ENCODE measurements at regions not wholly inside any gene's neighbourhood (a gene's known extent, or its start where the extent isn't known, plus 50 kb on each side); places are given as distances from the start of the nearest gene placed in this dataset.
A peak's percentile ranks its signal among the peaks of the same experiment; 100 is the strongest.

- intact Hi-C loops (cut with DNase I), result no loop called here
- Histone ChIP-seq H3K4me3 (no peak overlapping the region), H3K27me3 (no peaks in the 10 kb centered on the region), H3K27ac (peak overlapping the region in 1 of 4 donors; percentile 23), H3K36me3 (replicated peaks in 1 of 2; ENCODE audit: insufficient read depth in 1 of 2, low read depth in 2 of 2) (no peaks in the 10 kb centered on the region), H3K9me3 (no peaks in the 10 kb centered on the region), H3K4me1 (no peaks in the 10 kb centered on the region)
- peak; percentile 52 for ATAC-seq
- TF ChIP-seq POLR2A (IDR thresholded peaks at IDR 0.05) (no peak), CTCF (IDR thresholded peaks at IDR 0.05) (no peak)
- WGBS, 2 donors, result 34 to 42% methylated on average over 4 of the region's 4 CpGs
- DNase-seq, result no peak
Measured at GRCh38 chr12:69036999-69037398, 104.0 kb upstream of the CPM start.

GRCh38 chr12:69039911-69040310 lies 106.9 kb upstream of the CPM start:
- H3K4me1 ChIP-seq, result no peaks in the 10 kb centered on the region
- H3K27me3 ChIP-seq, result no peaks in the 10 kb centered on the region
- 61 to 77% methylated on average over 2 of the region's 2 CpGs for WGBS, 2 donors
- intact Hi-C loops (cut with DNase I), result no loop called here
- TF ChIP-seq CTCF (IDR thresholded peaks at IDR 0.05) (no peak), POLR2A (IDR thresholded peaks at IDR 0.05) (no peak)
- no peaks in the 10 kb centered on the region for H3K9me3 ChIP-seq
- H3K27ac ChIP-seq, result peak overlapping the region in 1 of 4 donors; percentile 28
- DNase-seq, result no peak
- H3K4me3 ChIP-seq, result no peak overlapping the region
- ATAC-seq, result no peak
- no peaks in the 10 kb centered on the region for H3K36me3 ChIP-seq (replicated peaks in 1 of 2; ENCODE audit: insufficient read depth in 1 of 2, low read depth in 2 of 2)

- TF ChIP-seq CTCF (IDR thresholded peaks at IDR 0.05) (no peak), POLR2A (IDR thresholded peaks at IDR 0.05) (no peak)
- no peak for ATAC-seq
- intact Hi-C loops (cut with DNase I), result no loop called here
- H3K27me3 ChIP-seq, result no peaks in the 10 kb centered on the region
- WGBS, 2 donors, result 94 to 96% methylated on average over 6 of the region's 6 CpGs
- H3K4me3 ChIP-seq, result no peak overlapping the region
- H3K36me3 ChIP-seq (replicated peaks in 1 of 2; ENCODE audit: insufficient read depth in 1 of 2, low read depth in 2 of 2), result no peaks in the 10 kb centered on the region
- H3K27ac ChIP-seq, result no peak overlapping the region
- no peaks in the 10 kb centered on the region for H3K9me3 ChIP-seq
- H3K4me1 ChIP-seq, result no peaks in the 10 kb centered on the region
- DNase-seq, result no peak
Measured at GRCh38 chr12:69042557-69042956, 109.6 kb upstream of the CPM start.

- TF ChIP-seq CTCF (IDR thresholded peaks at IDR 0.05) (no peak), POLR2A (IDR thresholded peaks at IDR 0.05) (no peak)
- no peaks in the 10 kb centered on the region for H3K36me3 ChIP-seq (replicated peaks in 1 of 2; ENCODE audit: insufficient read depth in 1 of 2, low read depth in 2 of 2)
- H3K9me3 ChIP-seq, result no peaks in the 10 kb centered on the region
- no peak overlapping the region for H3K27ac ChIP-seq
- peak; percentile 72 for ATAC-seq
- no peaks in the 10 kb centered on the region for H3K27me3 ChIP-seq
- H3K4me1 ChIP-seq, result no peaks in the 10 kb centered on the region
- WGBS, 2 donors, result 70 to 76% methylated on average over 4 of the region's 4 CpGs
- DNase-seq, result peak in 2 of 4 donors; percentile 4 to 26
- intact Hi-C loops (cut with DNase I), result no loop called here
- no peak overlapping the region for H3K4me3 ChIP-seq
Measured at GRCh38 chr12:69042970-69043369, 110.0 kb upstream of the CPM start.

GRCh38 chr12:69044887-69045286 lies 111.9 kb upstream of the CPM start:
- Histone ChIP-seq H3K27me3 (no peaks in the 10 kb centered on the region), H3K4me3 (no peak overlapping the region), H3K27ac (peak overlapping the region in 3 of 4 donors; percentile 31 to 52 (median 41)), H3K9me3 (no peaks in the 10 kb centered on the region), H3K4me1 (no peaks in the 10 kb centered on the region), H3K36me3 (replicated peaks in 1 of 2; ENCODE audit: insufficient read depth in 1 of 2, low read depth in 2 of 2) (no peaks in the 10 kb centered on the region)
- 62 to 74% methylated on average over 2 of the region's 2 CpGs for WGBS, 2 donors
- ATAC-seq (peak; percentile 57), DNase-seq (no peak)
- intact Hi-C loops (cut with DNase I), result no loop called here
- TF ChIP-seq CTCF (IDR thresholded peaks at IDR 0.05), result no peak
- no peak for TF ChIP-seq POLR2A (IDR thresholded peaks at IDR 0.05)

All from body of pancreas (tissue), 4 donors.